ENCODE measurements at regions not wholly inside any gene's neighbourhood (a gene's known extent, or its start where the extent isn't known, plus 50 kb on each side); places are given as distances from the start of the nearest gene placed in this dataset.

- TF ChIP-seq CTCF (IDR thresholded peaks at IDR 0.05) (no peak), POLR2A (IDR thresholded peaks at IDR 0.05) (no peak), POLR2AphosphoS5 (IDR thresholded peaks at IDR 0.05) (no peak)
These were observed 602.1 kb upstream of the GOT2 start for GRCh38 chr16:59336136-59336695.
